ENCODE measurements at regions not wholly inside any gene's neighbourhood (a gene's known extent, or its start where the extent isn't known, plus 50 kb on each side); places are given as distances from the start of the nearest gene placed in this dataset.

GRCh38 chr1:114222920-114223319, 69.3 kb upstream of the SYT6 start:
- no peak for FAIRE-seq

GRCh38 chr1:114219172-114219868, 65.7 kb upstream of the SYT6 start:
- no peak for FAIRE-seq

DNA sequence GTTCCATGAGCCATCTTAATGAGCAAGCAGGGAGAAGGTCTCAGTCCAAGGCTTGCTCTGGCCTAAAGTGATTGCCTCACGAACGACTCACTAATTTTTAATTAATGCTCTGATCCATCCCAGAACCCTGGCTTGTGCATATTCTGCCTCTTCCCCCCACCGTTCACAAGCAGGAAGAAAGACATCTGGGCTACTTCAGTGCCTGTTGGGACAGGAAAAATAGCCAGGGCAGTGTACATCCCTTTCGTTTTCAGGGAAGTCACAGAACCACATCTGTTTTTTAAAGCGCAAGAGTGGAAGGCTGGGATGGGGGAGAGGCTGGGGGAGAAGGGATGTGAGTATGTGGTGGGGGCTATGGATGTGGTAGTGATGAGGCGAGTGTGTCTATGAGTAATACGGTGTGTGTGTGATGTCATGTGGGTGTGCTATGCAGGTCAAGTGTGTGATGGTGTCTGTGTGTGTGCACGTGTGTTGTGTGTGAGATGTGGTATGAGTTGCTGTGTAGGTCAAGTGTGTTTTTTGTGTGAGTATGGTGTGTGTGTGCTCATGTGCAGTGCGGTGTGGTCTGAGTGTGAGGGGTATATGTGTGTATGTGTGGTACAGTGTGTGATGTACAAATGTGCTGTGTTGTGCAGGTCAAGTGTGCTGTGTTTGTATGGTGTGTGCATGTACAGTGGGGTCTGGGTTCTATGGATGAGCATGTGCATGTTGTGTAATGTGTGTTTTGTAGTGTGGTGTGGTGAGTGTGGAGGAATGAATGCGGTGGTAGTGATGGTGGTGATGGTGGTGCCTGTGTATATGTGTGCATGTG, 64.9 kb upstream of the SYT6 start:
- no peak for FAIRE-seq

DNA sequence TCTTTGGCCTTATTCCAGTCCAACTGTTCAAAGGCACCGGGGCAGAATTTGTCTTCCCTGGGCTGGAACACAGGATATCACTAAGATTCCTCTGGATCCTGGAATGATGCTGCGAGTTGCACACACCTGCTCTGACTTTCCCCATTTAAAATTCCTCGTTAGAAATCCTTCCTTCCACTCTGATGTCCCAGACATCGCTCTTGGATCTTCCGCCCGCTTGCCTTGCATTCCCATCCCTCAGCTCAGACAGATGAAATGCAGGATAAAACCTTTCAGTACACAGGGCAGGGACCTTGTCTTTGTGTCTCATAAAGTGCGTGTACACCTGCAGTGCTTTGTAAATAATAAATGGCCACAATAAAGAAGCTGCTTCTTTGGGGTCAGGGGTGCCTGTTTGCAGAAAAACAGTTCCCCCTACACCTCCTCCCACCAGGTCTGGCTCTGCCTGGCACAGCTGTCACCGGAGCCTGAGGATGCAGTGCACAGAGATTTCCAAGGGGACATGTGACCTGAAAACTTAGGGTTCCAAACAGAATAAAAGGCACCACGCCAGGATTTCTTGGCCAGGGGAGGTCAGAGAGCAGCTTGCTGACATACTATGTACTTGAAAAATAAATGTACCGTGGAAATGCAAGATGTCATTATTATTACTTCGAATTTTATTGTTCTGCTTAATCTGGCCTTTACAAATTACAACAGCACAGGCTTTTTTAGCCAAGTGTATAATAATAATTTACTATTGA, 62.9 kb upstream of the SYT6 start:
- no peak for FAIRE-seq

GRCh38 chr1:114215436-114215835, 61.8 kb upstream of the SYT6 start:
- FAIRE-seq: no peak

DNA sequence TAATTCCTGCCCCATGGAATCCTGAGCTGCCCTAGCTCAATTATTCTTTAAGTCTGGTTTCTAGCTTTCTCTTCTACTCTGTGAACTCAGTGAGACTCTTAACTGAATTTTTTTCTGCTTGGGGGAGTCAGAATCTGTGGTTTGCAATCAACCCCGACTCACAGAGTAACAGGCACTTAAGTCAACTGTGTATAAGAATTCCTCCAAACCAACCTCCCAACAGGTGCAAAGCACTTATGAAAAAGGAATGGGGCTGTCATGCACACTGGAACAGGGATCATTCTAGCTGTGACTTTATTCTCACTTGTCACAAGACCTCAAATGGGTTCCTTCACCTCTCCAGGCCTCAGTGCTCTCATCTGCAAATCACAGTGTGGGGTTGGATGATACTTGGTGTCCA, 60.3 kb upstream of the SYT6 start:
- FAIRE-seq: no peak

DNA sequence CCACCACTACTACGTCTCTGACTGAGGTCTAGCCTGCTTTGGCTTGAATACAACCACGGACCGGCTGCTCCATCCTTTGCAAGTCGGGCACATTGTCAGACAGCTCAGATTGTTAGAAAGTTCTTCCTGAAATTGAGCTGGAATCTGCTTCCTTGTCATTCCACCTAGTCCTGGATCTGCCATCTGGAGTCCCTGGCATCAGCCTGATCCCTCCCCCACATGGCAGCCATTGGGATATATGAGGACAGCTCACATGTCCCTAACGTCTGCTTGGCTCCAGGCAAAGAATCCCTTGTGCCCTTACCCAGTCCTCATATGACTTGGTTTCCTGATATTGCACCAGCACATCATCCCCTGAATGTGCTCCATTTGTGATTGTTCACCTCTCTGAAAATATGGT, 56.3 kb upstream of the SYT6 start:
- no peak for FAIRE-seq

DNA sequence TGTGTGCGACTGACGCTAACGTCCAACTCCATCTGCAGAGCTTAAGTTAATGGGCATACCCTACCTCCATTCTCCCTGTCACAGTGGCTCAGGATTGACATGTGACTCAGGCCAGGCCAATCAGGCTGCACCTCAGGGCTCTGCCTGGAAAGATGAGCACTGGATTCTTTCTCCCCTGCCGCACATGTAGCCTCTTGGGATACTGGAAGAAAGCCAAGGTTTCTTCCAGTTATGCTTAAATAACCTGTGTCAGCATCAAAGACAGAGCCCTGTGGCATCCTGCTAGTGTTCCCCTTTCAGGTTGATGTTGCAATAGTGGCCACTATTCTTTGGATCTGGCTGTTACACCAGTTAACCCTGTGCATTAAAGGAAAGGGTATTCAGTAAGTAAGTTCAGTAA, 55.0 kb upstream of the SYT6 start:
- FAIRE-seq: no peak

- FAIRE-seq: no peak
These were observed 54.4 kb upstream of the SYT6 start for GRCh38 chr1:114208106-114208505.

DNA sequence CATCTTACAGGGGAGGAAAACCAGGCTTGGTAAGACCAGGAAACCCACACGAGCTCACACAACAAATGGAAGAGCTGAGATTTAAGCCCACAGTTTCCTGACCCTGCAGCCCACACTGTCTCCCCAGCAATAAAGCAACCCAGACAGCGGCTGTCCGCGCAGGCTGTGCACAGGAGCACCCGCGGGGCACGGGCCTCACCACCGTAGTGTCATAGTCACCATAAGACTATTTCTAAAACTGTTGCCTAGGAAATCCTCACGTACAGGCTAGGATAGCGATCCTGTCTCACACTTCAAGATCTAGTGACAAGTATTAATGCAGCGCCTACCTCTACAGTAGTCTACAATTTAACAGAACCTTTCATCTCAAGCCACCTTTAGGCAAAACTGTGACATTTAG, 54.0 kb upstream of the SYT6 start:
- no peak for FAIRE-seq

- no peak for FAIRE-seq
These were observed 52.7 kb upstream of the SYT6 start for GRCh38 chr1:114206392-114206791.

DNA sequence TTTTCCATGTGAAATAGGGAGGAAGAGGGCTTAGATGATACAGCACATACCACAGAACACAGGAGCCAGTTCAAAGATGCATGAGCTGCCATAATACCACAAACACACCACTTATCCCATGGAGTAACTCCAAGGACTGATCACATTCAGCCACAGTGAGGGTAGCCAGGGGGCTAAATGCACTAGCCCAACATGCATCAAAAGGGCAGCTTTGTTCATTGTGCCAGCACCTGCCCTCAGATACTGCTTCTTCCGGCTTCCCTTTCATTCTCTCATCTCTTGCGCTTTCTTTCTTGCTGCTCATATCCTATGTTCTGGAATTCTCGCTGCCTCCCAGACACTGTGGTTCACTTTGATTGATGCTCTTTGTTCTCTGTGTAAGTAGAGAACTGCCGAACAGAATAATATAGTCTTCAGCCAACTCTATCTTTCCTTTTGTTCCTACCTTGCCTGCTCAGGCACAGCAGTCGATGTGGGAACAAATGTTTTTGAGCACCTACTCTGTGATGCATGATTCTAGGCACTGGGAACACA, 50.0 kb upstream of the SYT6 start:
- FAIRE-seq: no peak
